ENCODE measurements at regions not wholly inside any gene's neighbourhood (a gene's known extent, or its start where the extent isn't known, plus 50 kb on each side); places are given as distances from the start of the nearest gene placed in this dataset.
"Not testable (repeated sequence)": the region's sequence is repeated elsewhere in the genome, so short reads cannot be mapped to it uniquely, and the experiment has no call there.

- H3K4me3 ChIP-seq (ENCODE audit: low read depth, low read length); H3K27me3 ChIP-seq (ENCODE audit: control insufficient read depth, insufficient read depth, low read length); H3K36me3 ChIP-seq (ENCODE audit: control insufficient read depth, insufficient read depth, low read length); DNase-seq (ENCODE audit: low read depth): not testable (repeated sequence)
Measured at GRCh38 chr21:31819692-31820091, 53.1 kb upstream of the HUNK start.

- not testable (repeated sequence) for DNase-seq (ENCODE audit: low read depth); H3K36me3 ChIP-seq (ENCODE audit: control insufficient read depth, insufficient read depth, low read length); H3K4me3 ChIP-seq (ENCODE audit: low read depth, low read length); H3K27me3 ChIP-seq (ENCODE audit: control insufficient read depth, insufficient read depth, low read length)
Measured at GRCh38 chr21:31814356-31814755, 58.5 kb upstream of the HUNK start.

- H3K27me3 ChIP-seq (ENCODE audit: control insufficient read depth, insufficient read depth, low read length), result no peaks in the 10 kb centered on the region
- no peak overlapping the region for H3K4me3 ChIP-seq (ENCODE audit: low read depth, low read length)
- no peak for DNase-seq (ENCODE audit: low read depth)
- H3K36me3 ChIP-seq (ENCODE audit: control insufficient read depth, insufficient read depth, low read length), result no peaks in the 10 kb centered on the region
- no peak for TF ChIP-seq CTCF (IDR thresholded peaks at IDR 0.05; ENCODE audit: insufficient read depth, low read length, poor library complexity, severe bottlenecking)
Measured at GRCh38 chr21:31813862-31814261, 59.0 kb upstream of the HUNK start.

GRCh38 chr21:31804008-31804394 is 68.8 kb upstream of the HUNK start:
- H3K36me3 ChIP-seq (ENCODE audit: control insufficient read depth, insufficient read depth, low read length), result no peaks in the 10 kb centered on the region
- DNase-seq (ENCODE audit: low read depth), result no peak
- no peaks in the 10 kb centered on the region for H3K27me3 ChIP-seq (ENCODE audit: control insufficient read depth, insufficient read depth, low read length)
- TF ChIP-seq CTCF (IDR thresholded peaks at IDR 0.05; ENCODE audit: insufficient read depth, low read length, poor library complexity, severe bottlenecking), result no peak
- no peak overlapping the region for H3K4me3 ChIP-seq (ENCODE audit: low read depth, low read length)

GRCh38 chr21:31803039-31804007 is 69.5 kb upstream of the HUNK start:
- H3K27me3 ChIP-seq (ENCODE audit: control insufficient read depth, insufficient read depth, low read length), result no peaks in the 10 kb centered on the region
- DNase-seq (ENCODE audit: low read depth), result no peak
- no peaks in the 10 kb centered on the region for H3K36me3 ChIP-seq (ENCODE audit: control insufficient read depth, insufficient read depth, low read length)
- TF ChIP-seq CTCF (IDR thresholded peaks at IDR 0.05; ENCODE audit: insufficient read depth, low read length, poor library complexity, severe bottlenecking), result no peak
- H3K4me3 ChIP-seq (ENCODE audit: low read depth, low read length), result no peak overlapping the region

- Histone ChIP-seq H3K36me3 (ENCODE audit: control insufficient read depth, insufficient read depth, low read length) (no peaks in the 10 kb centered on the region), H3K4me3 (ENCODE audit: low read depth, low read length) (no peak overlapping the region), H3K27me3 (ENCODE audit: control insufficient read depth, insufficient read depth, low read length) (no peaks in the 10 kb centered on the region)
- TF ChIP-seq CTCF (IDR thresholded peaks at IDR 0.05; ENCODE audit: insufficient read depth, low read length, poor library complexity, severe bottlenecking), result no peak
- DNase-seq (ENCODE audit: low read depth), result no peak
Measured at GRCh38 chr21:31802331-31802730, 70.4 kb upstream of the SCAF4 start.
